ENCODE measurements at regions not wholly inside any gene's neighbourhood (a gene's known extent, or its start where the extent isn't known, plus 50 kb on each side); places are given as distances from the start of the nearest gene placed in this dataset.
"Not testable (repeated sequence)": the region's sequence is repeated elsewhere in the genome, so short reads cannot be mapped to it uniquely, and the experiment has no call there.

DNA sequence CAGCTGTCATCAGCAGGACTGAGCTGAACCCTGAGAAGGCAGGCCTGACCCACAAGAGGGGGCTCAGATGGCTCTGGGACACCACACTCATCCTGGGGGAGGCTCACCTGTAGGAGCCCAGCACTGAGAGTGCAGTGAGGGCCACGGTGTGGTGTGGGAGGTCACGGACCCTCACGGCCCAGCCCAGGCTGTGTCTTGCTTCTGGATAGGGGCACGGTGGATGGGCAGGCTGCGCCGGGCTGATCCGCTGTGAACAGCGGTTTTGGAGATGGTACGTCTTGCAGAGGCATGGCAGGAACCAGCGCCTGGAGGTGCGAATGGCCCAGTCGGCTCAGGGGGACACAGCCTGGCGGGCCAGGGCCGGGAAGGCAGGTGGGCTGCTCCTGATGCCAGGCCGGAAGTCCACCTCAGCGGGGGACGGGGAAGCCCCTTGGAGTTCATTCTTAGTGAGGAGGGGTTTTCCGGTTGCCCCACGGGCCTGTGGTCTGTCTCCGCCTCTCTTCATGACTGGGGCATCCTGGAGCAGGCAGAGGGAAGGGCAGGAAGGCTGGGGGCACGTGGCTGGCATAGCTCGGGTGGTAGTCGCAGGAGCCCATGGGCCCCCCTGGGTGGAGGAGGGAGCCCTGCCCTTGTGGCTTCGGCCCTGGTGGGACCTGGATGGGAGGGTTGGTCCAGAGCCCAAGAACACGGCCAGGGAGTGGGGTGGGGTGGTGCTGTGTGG is 112.5 kb downstream of the UNCX start:
- no peak for DNase-seq

DNA sequence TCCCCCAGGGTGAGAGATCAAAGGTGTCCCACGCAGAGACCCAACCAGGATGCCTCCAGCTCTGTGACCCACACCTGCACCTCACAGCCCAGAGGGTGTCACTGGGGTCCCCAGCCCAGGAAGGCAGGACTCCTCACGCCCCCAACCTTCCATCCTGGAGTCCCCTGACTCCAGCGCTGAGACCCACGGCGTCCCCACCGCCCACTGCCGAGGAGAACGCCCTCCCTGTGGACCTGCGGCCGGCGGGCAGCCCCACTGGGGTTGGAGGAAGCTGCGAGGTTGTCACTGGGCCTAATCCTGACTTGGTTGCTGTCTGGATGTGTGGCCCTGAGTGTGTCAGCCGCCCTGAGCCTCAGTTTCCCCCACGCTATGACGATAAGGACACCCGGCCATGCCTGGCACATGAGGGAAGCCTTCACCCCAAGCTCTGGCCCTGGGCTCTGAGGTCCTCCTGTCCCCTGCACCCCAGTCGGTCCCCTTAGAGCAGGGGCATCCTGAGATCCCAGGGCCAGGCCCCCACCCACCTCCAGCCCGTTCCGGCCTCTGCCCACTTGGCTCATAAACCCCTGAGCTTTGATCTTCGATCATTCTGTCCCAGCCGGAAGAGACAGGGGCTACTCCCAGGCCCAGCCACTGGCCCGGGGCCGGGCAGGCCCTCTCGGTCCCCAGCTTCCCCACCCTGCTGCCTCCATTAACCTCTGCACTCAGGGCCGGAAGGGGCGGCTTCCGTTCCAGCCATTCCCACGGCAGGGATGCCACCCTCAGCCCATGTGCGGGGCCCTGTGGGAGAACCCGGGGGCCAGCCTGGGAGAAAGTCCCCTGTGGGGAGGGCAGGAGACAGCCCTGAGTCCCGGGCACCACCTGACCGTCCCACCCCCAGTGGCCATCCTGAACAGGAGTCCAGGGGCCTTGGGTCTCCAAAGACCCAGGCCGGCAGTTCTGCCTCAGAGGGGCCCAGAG is 113.2 kb downstream of the MICALL2 start:
- DNase-seq, result no peak

GRCh38 chr7:1346851-1347250 is 112.4 kb downstream of the MICALL2 start:
- DNase-seq, result no peak

DNA sequence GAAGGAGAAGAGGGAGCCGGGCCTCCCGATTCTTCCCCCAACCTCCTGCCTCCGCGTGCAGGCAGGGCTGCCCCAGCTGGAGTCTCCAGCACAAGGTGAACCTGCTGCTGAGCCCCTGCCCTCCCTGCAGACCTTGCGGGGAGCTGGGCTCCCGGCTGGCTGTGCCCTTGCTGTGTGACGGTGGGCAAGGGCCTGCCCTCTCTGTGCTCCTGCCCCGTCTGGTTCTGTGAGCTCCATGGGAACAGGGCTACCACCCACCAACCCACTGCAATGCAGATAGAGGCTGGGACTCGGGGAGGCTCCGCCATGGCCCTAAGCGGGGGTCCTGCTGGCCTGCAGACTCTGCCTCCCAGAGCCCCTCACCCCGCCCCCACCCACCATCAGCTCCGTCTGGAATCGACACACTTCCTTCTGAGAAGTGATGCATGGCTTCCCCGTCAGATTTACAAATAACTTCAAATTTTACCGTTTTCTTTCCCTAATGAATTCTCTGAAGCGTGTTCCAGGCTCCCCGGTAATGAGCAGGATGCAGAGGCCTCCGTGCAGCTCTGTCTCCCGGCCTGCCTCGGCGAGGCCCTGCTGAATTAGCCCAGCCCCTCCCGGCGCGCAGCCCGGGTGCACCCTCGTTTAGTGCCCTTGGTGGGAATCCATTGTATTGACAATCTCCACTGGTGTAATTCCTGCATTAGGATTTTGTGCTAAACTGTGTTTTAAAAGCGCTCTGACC is 111.0 kb downstream of the MICALL2 start:
- DNase-seq, result no peak

DNA sequence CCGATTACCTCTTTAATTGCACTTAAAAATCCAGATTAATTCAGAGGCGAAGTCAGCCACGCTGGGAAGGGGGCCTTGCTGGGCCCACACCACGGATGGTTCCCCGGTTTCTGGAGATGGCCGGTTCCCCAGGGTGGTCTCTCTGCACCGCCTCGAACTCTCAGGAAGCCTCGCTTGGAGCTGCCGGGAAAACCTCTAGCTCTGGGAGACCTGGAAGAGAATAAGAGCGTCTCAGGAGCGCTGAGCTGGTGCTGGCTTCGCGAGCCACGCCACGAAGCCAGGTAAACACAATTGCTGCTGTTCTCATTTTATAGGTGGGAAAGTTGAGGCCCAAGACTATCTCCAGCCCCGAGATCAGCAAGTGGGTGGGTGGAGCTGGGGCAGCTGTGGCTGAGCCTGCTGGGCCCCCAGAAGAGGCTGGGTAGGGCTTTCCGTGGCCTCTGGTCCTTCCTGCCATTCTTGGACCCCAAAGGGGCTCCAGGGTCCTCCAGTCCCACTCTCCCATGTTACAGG is 110.4 kb downstream of the MICALL2 start:
- no peak for DNase-seq

- no peak for DNase-seq
These were observed 109.9 kb downstream of the MICALL2 start for GRCh38 chr7:1349351-1349761.

GRCh38 chr7:1351881-1352625 is 107.2 kb downstream of the MICALL2 start:
- DNase-seq, result no peak

- DNase-seq, result no peak
These were observed 106.5 kb downstream of the MICALL2 start for GRCh38 chr7:1352656-1353271.

- no peak for DNase-seq
These were observed 104.4 kb downstream of the MICALL2 start for GRCh38 chr7:1354661-1355567.

DNA sequence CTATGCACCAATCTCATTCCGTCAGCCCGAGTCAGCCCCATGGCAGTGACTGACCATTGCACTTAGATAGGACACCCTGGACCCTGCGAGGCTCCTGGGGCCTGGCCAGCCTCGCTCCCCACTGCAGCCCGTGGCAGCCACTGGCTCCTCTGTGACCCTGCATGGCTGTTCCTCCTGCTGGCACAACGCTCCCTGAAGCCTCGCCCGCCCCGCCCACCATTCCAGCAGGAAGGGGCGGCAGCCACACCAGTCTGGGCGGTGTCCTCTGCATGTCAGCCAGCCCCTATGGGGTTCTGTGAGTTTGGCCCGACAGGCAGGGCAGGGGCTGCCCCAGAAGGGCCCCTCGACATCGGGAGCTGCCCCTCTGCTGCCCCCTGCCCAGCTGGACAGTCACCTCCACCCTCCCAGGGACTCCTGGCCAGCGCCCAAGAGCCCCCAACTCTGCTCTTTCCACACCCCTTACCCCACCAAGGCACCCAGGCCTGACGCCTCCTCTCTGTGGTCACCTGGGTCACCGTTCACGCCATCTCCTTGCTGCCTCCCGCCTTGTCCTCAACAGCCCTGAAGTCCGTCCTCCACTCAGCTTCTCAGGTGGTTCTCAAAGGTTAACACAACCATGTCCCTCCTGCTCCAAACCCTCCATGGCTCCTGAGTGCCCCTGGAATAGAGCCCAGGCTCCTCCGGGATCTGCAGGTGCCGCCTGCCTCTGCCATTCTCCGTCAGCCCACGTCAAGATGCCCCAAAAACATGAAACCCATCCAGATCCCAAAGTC is 103.5 kb downstream of the MICALL2 start:
- no peak for DNase-seq

DNA sequence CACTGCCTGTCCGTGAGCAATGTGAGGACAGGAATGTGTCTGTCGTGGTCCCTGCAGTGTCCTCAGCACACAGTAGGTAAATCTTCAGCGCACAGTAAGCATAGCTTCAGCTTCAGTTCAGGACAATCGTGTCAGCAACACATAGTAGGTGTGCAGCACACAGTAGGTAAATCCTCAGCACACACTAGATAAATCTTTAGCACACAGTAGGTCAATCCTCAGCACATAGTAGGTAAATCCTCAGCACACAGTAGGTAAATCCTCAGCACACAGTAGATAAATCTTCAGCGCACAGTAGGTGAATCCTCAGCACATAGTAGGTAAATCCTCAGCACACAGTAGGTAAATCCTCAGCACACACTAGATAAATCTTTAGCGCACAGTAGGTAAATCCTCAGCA is 102.4 kb downstream of the MICALL2 start:
- DNase-seq, result not testable (repeated sequence)

DNA sequence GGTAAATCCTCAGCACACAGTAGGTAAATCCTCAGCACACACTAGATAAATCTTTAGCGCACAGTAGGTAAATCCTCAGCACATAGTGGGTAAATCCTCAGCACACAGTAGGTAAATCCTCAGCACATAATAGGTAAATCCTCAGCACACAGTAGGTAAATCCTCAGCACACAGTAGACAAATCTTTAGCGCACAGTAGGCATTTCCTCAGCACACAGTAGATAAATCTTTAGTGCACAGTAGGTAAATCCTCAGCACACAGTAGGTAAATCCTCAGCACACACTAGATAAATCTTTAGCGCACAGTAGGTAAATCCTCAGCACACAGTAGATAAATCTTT is 102.0 kb downstream of the MICALL2 start:
- not testable (repeated sequence) for DNase-seq

DNA sequence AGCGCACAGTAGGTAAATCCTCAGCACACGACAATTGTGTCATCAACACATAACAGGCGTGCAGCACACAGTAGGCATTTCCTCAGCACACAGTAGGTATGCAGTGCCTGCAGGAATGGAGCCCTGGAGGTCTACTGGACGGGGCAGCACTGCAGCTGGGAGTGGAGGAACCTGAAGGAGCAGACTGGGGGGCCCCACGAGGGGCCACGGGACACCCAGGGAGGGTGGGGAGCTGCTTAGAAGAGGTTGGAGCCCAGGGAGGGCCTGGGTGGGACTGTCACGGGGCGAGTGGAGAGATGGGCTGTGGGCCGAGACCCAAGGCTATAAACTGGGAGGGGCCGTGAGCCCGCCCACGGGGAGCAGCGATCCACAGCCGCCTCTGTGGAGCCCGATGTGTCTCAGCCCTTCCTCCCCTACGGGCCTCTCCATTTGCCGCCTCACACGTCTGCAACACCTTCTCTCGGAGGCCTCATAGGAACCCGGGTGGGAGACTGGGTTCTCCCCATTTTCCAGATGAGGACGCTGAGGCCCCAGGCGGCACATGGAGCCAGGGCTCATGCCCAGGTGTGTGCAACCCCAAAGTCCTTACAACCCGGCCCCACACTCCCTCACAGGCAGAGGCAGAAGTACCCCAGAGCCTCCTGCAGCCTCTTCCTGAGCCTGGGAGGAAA is 101.5 kb downstream of the MICALL2 start:
- no peak for DNase-seq

DNA sequence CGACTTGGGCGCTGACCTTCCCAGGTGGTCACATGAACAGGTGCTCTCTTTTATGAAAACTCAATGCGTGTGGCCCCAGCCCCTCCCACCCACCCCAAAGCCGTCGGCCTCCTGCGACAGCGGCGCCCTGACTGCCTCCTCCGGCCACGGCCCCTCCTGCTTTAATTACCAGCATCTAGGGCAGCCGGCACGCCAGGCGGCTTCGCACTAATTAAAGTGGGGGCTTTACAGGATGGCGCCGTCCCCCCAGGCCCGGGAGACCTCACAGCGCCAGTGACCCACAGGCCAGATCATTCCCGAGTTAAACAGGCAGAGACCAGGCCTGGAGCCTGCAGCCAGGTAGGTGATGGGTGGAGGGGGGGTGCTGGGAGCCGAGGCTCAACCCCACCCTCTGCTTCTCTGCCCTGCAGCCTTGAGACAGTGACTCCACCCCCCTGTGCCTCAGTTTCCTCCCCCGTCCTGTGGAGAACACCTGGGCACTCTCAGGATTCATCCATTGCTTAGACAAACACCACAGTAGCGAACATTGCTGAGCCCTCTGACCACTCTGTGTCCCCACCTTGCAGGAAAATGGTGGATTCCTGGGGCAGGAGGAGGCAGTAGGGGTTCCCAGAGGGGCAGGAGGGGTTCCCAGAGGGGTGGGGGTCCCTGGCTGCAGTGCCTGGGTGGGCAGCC is 100.8 kb downstream of the MICALL2 start:
- no peak for DNase-seq

DNA sequence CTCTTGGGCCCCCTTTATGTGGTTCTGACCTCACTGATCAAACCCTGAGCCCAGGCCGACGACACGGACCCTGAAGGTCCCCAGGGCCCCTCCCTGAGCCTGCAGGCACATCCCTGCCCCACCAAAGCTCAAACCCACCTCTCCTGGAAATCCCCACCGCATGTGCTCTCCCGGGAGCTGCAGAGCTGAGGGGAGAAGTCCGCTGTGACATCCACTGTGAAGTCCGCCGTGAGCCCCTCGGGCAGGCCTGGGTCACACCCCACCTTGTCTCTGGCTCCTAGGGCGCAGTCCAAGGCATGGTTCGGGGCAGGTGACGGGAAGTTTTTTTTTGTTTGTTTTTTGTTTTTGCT is 100.2 kb downstream of the MICALL2 start:
- no peak for DNase-seq

GRCh38 chr7:1359681-1360485 is 99.4 kb downstream of the MICALL2 start:
- no peak for DNase-seq

DNA sequence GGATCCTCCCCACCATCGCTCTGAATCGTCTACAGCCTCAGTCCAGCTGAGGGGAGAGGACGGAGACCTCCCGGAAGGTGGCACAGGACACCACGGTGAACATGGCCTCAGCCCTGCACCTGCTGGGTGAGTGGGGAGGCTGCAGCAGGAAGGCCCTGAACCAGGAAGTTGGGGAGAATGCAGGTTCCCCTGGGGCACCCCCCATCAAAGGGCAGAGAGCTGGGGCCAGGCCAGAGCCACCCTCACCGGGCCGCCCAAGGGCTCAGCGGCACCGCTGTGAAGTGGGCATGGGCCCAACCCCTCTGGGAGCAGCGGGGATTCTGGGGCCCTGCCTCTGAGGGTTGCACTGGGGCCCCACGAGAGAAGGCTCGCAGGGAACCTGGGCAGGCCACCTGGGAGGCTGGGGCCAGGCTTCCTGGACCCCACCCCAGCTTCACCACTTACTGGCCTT is 98.7 kb downstream of the MICALL2 start:
- DNase-seq, result no peak
